Fibroblast of skin of left biceps (primary cell): ENCODE measurements at regions not wholly inside any gene's neighbourhood (a gene's known extent, or its start where the extent isn't known, plus 50 kb on each side); places are given as distances from the start of the nearest gene placed in this dataset.
"Not testable (repeated sequence)": the region's sequence is repeated elsewhere in the genome, so short reads cannot be mapped to it uniquely, and the experiment has no call there.

ENCODE experiments used
- DNase-seq, 2 experiments: peaks; one replicate each; pipeline ENCODE4 v3.0.0-alpha.2; 2013; ENCODE audit warnings: low read depth in 2 of 2

GRCh38 chr9:26240020-26240419 is 561.8 kb upstream of the TUSC1 start:
- DNase-seq = no peak

GRCh38 chr9:26237256-26237655 is 559.0 kb upstream of the TUSC1 start:
- no peak for DNase-seq

- no peak for DNase-seq
Observed at GRCh38 chr9:26234865-26235264, 556.6 kb upstream of the TUSC1 start.

GRCh38 chr9:26231391-26231790 is 553.1 kb upstream of the TUSC1 start:
- no peak for DNase-seq

GRCh38 chr9:26229324-26230054 is 551.2 kb upstream of the TUSC1 start:
- no peak for DNase-seq

GRCh38 chr9:26228273-26228672 is 550.0 kb upstream of the TUSC1 start:
- no peak for DNase-seq

- DNase-seq = no peak
Observed at GRCh38 chr9:26221290-26221689, 543.0 kb upstream of the TUSC1 start.

GRCh38 chr9:26220367-26220766 is 542.1 kb upstream of the TUSC1 start:
- DNase-seq = no peak

- no peak for DNase-seq
Observed at GRCh38 chr9:26219961-26220360, 541.7 kb upstream of the TUSC1 start.

GRCh38 chr9:26216702-26217101 is 538.5 kb upstream of the TUSC1 start:
- no peak for DNase-seq

GRCh38 chr9:26214713-26215444 is 536.6 kb upstream of the TUSC1 start:
- DNase-seq = not testable (repeated sequence)

GRCh38 chr9:26210338-26210851 is 532.2 kb upstream of the TUSC1 start:
- no peak for DNase-seq

- DNase-seq = peak in 1 of 2 experiments; percentile 15
Observed at GRCh38 chr9:26205261-26205660, 527.0 kb upstream of the TUSC1 start.

- no peak for DNase-seq
Observed at GRCh38 chr9:26193237-26193636, 515.0 kb upstream of the TUSC1 start.

- no peak for DNase-seq
Observed at GRCh38 chr9:26191711-26192110, 513.5 kb upstream of the TUSC1 start.

GRCh38 chr9:26181836-26182235 is 503.6 kb upstream of the TUSC1 start:
- no peak for DNase-seq

GRCh38 chr9:26176628-26177027 is 498.4 kb upstream of the TUSC1 start:
- no peak for DNase-seq

- peak; percentile 41 to 52 for DNase-seq
Observed at GRCh38 chr9:26175264-26175663, 497.0 kb upstream of the TUSC1 start.

- DNase-seq = no peak
Observed at GRCh38 chr9:26172301-26172700, 494.1 kb upstream of the TUSC1 start.

GRCh38 chr9:26171691-26172090 is 493.4 kb upstream of the TUSC1 start:
- no peak for DNase-seq

GRCh38 chr9:26170190-26170589 is 491.9 kb upstream of the TUSC1 start:
- DNase-seq = peak; percentile 26 to 29

GRCh38 chr9:26169708-26170107 is 491.5 kb upstream of the TUSC1 start:
- DNase-seq = no peak

- DNase-seq = no peak
Observed at GRCh38 chr9:26166537-26166936, 488.3 kb upstream of the TUSC1 start.
